ENCODE measurements at regions not wholly inside any gene's neighbourhood (a gene's known extent, or its start where the extent isn't known, plus 50 kb on each side); places are given as distances from the start of the nearest gene placed in this dataset.

GRCh38 chr6:48212501-48212900, 101.5 kb upstream of the PTCHD4 start:
- H2BK12ac ChIP-seq (ENCODE audit: insufficient read length, low read depth, low read length), result no peak overlapping the region

More at GRCh38 chr6:48212501-48212900, 101.5 kb upstream of the PTCHD4 start:
- Histone ChIP-seq H2BK120ac (ENCODE audit: low read depth, low read length, poor library complexity, severe bottlenecking) (no peak overlapping the region), H3K14ac (ENCODE audit: insufficient read depth, low read length) (no peak overlapping the region), H3K9ac (ENCODE audit: extremely low read depth, insufficient read length, low read length) (no peak overlapping the region), H3K27me3 (ENCODE audit: insufficient read depth, low read length) (no peaks in the 10 kb centered on the region), H3K79me2 (ENCODE audit: insufficient read depth, low read length) (no peaks in the 10 kb centered on the region), H2AFZ (ENCODE audit: low read length) (no peak overlapping the region), H3K27ac (ENCODE audit: insufficient read length, low read depth, low read length) (no peak overlapping the region), H2BK20ac (ENCODE audit: low read depth, low read length, poor library complexity, severe bottlenecking) (no peak overlapping the region), H4K20me1 (ENCODE audit: control insufficient read depth, insufficient read depth, insufficient read length) (no peaks in the 10 kb centered on the region), H3K56ac (ENCODE audit: insufficient read length, low read depth, low read length) (no peak overlapping the region), H4K91ac (ENCODE audit: insufficient read length, low read depth, low read length) (no peak overlapping the region), H2AK5ac (ENCODE audit: insufficient read length, low read length) (no peak overlapping the region), H3T11ph (ENCODE audit: low read length) (no peak overlapping the region), H3K23ac (ENCODE audit: insufficient read length, low read depth, low read length) (no peak overlapping the region), H3K79me1 (ENCODE audit: insufficient read depth, low read depth, low read length, poor library complexity, severe bottlenecking) (no peaks in the 10 kb centered on the region), H3K4ac (ENCODE audit: low read depth, low read length) (no peak overlapping the region), H3K4me2 (ENCODE audit: insufficient read depth, insufficient read length, low read length) (no peak overlapping the region), H2BK15ac (ENCODE audit: low read depth, low read length) (no peak overlapping the region), H2BK5ac (ENCODE audit: insufficient read length, low read length) (no peak overlapping the region), H4K5ac (ENCODE audit: insufficient read length, low read depth, low read length) (no peak overlapping the region), H4K8ac (replicated peaks; ENCODE audit: insufficient read length, low read depth, low read length) (no peak overlapping the region), H3K23me2 (ENCODE audit: insufficient read length, low read depth, low read length, poor library complexity, severe bottlenecking) (no peaks in the 10 kb centered on the region), H3K18ac (ENCODE audit: insufficient read length, low read depth, low read length) (no peak overlapping the region), H3K9me3 (ENCODE audit: control insufficient read depth, low read depth, low read length) (no peaks in the 10 kb centered on the region), H3K4me1 (ENCODE audit: insufficient read depth, low read length) (no peaks in the 10 kb centered on the region)
- Mint-ChIP-seq H3K36me3 (ENCODE audit: insufficient read depth in 1 of 3, low read depth in 3 of 3) (peaks cover 0 to 4% (median 1%) of the 10 kb centered on the region in 3 experiments; a peak in 2 of 7 replicates), H3K27ac (no peak overlapping the region; a peak in 2 of 7 replicates), H3K4me1 (peaks cover 6 to 7% of the 10 kb centered on the region in 2 experiments), H3K9me3 (peaks cover 2 to 6% of the 10 kb centered on the region in 2 experiments; a peak in 3 of 5 replicates), H3K4me3 (no peak overlapping the region), H3K27me3 (ENCODE audit: low read depth) (no peaks in the 10 kb centered on the region)
- DNase-seq, result no peak
- WGBS (ENCODE audit: extremely low coverage, insufficient read length, low lambda C conversion rate), result no CpG with 5 or more reads among the region's 3 CpGs
- no peak for TF ChIP-seq CTCF (conservative IDR thresholded peaks at IDR 0.05)

Data from H9 (cell line).